ENCODE measurements at regions not wholly inside any gene's neighbourhood (a gene's known extent, or its start where the extent isn't known, plus 50 kb on each side); places are given as distances from the start of the nearest gene placed in this dataset.

DNA sequence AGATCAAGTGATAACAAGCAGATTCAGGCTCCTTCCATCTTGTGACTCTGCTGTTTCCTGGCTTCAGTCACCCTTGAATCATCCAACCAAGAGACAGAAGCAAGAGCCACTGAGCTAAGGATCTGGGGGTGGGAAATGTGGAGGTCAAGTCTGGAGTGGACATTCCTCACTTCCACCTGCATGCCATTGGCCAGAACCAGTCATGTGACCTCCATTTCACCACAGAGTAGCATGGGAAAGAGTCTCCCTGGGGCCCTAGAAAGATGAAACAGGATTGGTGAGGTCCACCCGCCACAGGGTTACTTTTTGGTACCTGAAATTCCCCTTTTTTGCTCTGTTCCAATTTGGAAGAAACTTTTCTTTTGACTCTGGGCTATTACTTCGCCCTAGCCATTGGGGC lies 1006.0 kb upstream of the EEF2KMT start:
- TF ChIP-seq, protein P1, sequence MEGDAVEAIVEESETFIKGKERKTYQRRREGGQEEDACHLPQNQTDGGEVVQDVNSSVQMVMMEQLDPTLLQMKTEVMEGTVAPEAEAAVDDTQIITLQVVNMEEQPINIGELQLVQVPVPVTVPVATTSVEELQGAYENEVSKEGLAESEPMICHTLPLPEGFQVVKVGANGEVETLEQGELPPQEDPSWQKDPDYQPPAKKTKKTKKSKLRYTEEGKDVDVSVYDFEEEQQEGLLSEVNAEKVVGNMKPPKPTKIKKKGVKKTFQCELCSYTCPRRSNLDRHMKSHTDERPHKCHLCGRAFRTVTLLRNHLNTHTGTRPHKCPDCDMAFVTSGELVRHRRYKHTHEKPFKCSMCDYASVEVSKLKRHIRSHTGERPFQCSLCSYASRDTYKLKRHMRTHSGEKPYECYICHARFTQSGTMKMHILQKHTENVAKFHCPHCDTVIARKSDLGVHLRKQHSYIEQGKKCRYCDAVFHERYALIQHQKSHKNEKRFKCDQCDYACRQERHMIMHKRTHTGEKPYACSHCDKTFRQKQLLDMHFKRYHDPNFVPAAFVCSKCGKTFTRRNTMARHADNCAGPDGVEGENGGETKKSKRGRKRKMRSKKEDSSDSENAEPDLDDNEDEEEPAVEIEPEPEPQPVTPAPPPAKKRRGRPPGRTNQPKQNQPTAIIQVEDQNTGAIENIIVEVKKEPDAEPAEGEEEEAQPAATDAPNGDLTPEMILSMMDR (IDR thresholded peaks at IDR 0.05), result no peak
- TF ChIP-seq POLR2A (IDR thresholded peaks at IDR 0.05), result no peak
